ENCODE measurements at regions not wholly inside any gene's neighbourhood (a gene's known extent, or its start where the extent isn't known, plus 50 kb on each side); places are given as distances from the start of the nearest gene placed in this dataset.

- TF ChIP-seq, protein P1, sequence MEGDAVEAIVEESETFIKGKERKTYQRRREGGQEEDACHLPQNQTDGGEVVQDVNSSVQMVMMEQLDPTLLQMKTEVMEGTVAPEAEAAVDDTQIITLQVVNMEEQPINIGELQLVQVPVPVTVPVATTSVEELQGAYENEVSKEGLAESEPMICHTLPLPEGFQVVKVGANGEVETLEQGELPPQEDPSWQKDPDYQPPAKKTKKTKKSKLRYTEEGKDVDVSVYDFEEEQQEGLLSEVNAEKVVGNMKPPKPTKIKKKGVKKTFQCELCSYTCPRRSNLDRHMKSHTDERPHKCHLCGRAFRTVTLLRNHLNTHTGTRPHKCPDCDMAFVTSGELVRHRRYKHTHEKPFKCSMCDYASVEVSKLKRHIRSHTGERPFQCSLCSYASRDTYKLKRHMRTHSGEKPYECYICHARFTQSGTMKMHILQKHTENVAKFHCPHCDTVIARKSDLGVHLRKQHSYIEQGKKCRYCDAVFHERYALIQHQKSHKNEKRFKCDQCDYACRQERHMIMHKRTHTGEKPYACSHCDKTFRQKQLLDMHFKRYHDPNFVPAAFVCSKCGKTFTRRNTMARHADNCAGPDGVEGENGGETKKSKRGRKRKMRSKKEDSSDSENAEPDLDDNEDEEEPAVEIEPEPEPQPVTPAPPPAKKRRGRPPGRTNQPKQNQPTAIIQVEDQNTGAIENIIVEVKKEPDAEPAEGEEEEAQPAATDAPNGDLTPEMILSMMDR (IDR thresholded peaks at IDR 0.05; ENCODE audit: extremely low read depth, missing control alignments), result no peak
- no peak for DNase-seq (ENCODE audit: low spot score)
Observed at GRCh38 chr2:175832866-175833265, 169.2 kb downstream of the LNPK start.

DNA sequence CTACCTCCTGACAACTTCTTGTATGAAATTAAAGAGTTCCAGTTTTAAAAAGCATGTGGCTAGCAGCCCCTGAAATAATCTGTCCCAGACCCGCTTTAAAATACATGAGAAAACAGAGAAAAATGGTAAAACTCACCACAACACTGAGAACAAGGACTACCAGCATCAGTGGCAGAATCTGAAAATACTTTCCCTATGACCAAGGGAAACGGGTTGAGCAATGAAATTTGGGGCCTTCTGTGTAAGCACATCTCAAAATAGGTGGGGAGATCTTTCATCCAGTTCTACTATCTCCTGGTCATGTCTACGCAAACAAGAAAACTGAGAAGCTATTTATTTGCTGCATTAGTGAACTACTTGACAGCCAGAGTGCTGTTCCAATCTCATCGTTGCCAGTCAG is 172.3 kb downstream of the LNPK start:
- TF ChIP-seq, protein P1 (IDR thresholded peaks at IDR 0.05; ENCODE audit: extremely low read depth, missing control alignments), result no peak
- no peak for DNase-seq (ENCODE audit: low spot score)

- TF ChIP-seq, protein P1 (IDR thresholded peaks at IDR 0.05; ENCODE audit: extremely low read depth, missing control alignments), result no peak
- DNase-seq (ENCODE audit: low spot score), result no peak
Observed at GRCh38 chr2:175827856-175828255, 174.2 kb downstream of the LNPK start.

DNA sequence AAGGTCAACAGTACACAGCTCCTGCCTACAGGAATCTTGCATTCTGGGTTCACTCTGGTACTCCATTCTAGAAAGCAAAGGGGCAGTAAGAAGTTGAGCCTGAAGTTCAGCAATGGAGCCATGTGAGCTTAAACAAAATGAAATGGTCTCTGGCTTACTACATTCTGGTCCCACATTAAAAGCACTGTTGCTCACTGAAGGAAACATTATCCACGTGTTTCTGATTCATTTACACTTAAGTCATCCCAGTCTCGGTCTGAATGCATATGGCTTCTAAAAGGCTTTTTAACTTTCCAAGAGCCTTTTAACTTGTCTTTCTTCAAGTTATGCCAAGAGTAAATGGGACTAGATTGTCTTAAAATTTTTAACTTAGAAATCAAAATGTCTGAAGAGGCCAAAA is 177.8 kb downstream of the LNPK start:
- TF ChIP-seq, protein P1 (IDR thresholded peaks at IDR 0.05; ENCODE audit: extremely low read depth, missing control alignments), result no peak
- DNase-seq (ENCODE audit: low spot score), result no peak

GRCh38 chr2:175823707-175824073 is 178.4 kb downstream of the LNPK start:
- TF ChIP-seq, protein P1 (IDR thresholded peaks at IDR 0.05; ENCODE audit: extremely low read depth, missing control alignments), result no peak
- no peak for DNase-seq (ENCODE audit: low spot score)

DNA sequence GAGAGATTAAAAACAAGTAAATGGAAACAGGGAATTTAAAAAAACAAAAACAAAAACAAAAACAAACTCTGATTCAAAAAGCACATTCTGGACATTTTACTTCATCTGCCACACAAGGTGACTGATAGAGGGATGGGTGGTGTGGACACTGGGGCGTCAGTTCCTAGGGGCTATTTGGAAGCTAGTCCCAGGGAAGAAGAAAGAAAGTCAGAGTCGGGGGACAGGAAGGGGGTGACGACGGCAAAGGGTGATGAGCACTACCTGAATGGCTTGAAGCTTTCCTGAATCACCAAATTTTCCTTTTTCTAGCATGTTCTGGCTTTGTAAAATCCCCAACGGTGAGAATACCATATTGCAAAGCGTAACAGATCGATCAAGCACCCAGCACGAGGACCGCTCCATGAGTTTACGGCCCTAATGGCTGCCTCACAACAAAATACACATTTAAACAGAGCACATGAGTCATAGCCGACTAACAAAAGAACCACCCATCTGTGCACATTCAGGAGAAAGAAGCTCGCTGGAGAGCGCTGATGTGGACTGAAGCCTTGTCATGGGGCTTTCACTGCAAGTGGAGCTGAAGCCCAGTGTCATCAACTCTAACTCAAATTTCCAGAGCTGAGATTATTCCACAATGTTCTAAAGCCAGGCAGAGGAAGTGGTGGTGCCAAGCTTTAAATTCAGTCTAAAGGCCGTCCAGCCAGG is 178.9 kb downstream of the LNPK start:
- DNase-seq (ENCODE audit: low spot score), result no peak
- TF ChIP-seq, protein P1 (IDR thresholded peaks at IDR 0.05; ENCODE audit: extremely low read depth, missing control alignments), result no peak

DNA sequence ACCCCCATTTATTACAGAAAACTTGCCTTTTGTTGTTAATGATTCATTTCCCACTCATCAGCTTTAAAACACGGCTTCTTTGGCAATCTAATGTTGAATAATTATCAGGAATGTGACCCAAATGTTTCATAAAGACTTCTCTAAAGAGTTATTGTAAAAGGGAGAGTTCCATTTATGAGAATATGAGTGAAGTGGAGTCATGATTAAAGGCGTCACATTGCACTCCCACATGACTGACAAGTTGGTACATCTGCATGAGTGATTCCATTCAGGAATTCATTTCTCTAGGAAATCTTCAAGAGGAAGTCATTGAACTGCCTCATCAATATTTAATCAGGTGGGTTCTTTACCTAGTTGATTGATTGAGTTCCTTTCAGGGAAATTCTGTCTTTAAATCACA is 184.8 kb downstream of the LNPK start:
- TF ChIP-seq, protein P1 (IDR thresholded peaks at IDR 0.05; ENCODE audit: extremely low read depth, missing control alignments), result no peak
- no peak for DNase-seq (ENCODE audit: low spot score)

Data from GM20000 (cell line).